ENCODE measurements at regions not wholly inside any gene's neighbourhood (a gene's known extent, or its start where the extent isn't known, plus 50 kb on each side); places are given as distances from the start of the nearest gene placed in this dataset.

DNA sequence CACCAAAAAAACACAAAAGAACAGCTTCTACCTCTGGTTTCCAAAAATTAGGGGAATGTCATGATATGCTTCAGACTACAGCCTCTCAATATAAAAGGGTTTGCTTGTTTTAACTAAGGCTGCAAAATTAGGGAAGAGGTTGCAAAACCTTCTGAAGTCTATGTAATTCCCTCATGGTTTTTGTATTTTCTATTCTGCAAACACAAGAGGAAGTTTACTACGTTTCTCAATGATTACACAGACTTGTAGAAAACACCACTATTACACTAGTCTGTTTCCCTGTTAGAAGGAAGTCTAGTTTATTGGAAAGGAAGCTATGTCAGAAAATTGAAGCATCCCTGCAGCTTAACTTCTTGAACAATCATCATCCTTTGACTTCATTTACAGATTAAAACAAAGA is 229.7 kb upstream of the FMN2 start:
- TF ChIP-seq, protein P1, sequence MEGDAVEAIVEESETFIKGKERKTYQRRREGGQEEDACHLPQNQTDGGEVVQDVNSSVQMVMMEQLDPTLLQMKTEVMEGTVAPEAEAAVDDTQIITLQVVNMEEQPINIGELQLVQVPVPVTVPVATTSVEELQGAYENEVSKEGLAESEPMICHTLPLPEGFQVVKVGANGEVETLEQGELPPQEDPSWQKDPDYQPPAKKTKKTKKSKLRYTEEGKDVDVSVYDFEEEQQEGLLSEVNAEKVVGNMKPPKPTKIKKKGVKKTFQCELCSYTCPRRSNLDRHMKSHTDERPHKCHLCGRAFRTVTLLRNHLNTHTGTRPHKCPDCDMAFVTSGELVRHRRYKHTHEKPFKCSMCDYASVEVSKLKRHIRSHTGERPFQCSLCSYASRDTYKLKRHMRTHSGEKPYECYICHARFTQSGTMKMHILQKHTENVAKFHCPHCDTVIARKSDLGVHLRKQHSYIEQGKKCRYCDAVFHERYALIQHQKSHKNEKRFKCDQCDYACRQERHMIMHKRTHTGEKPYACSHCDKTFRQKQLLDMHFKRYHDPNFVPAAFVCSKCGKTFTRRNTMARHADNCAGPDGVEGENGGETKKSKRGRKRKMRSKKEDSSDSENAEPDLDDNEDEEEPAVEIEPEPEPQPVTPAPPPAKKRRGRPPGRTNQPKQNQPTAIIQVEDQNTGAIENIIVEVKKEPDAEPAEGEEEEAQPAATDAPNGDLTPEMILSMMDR (IDR thresholded peaks at IDR 0.05), result no peak
- TF ChIP-seq POLR2A (IDR thresholded peaks at IDR 0.05) (no peak), POLR2AphosphoS5 (IDR thresholded peaks at IDR 0.05) (no peak)

Data from breast epithelium (tissue), 3 donors.